AG04449 (cell line): ENCODE measurements at regions not wholly inside any gene's neighbourhood (a gene's known extent, or its start where the extent isn't known, plus 50 kb on each side); places are given as distances from the start of the nearest gene placed in this dataset.

Experiments used
- CTCF ChIA-PET: fragments of 350-600 bp; formaldehyde crosslinking; extraction: SDS; loops from one replicate; lab custom pipeline; 2021; ENCODE audit warnings: antibody characterized with exemption; lab: Yijun Ruan, JAX
- POLR2A ChIA-PET: fragments of 400-600, 350-600 bp; formaldehyde crosslinking; extraction: SDS; loops from one replicate; lab custom pipeline; 2020; ENCODE audit warnings: antibody characterized with exemption, inconsistent platforms; lab: Yijun Ruan, JAX
- DNase-seq: peaks from one replicate; pipeline ENCODE4 v3.0.0-alpha.2; 2010; ENCODE audit warnings: low read depth, low spot score
- H3K4me3 ChIP-seq: 2 replicates; pipeline ENCODE4 v1.5.1; 2011; ENCODE audit warnings: low read depth, mild to moderate bottlenecking, control low read depth, low read length
- TF ChIP-seq, protein P1 (sequence below): IDR thresholded peaks from one replicate; pipeline ENCODE4 v1.5.1; 2011; ENCODE audit warnings: mild to moderate bottlenecking, moderate library complexity, low read length, control low read depth, inconsistent platforms; ENCODE audit not compliant: insufficient read depth; ENCODE audit errors: missing control alignments

DNA sequence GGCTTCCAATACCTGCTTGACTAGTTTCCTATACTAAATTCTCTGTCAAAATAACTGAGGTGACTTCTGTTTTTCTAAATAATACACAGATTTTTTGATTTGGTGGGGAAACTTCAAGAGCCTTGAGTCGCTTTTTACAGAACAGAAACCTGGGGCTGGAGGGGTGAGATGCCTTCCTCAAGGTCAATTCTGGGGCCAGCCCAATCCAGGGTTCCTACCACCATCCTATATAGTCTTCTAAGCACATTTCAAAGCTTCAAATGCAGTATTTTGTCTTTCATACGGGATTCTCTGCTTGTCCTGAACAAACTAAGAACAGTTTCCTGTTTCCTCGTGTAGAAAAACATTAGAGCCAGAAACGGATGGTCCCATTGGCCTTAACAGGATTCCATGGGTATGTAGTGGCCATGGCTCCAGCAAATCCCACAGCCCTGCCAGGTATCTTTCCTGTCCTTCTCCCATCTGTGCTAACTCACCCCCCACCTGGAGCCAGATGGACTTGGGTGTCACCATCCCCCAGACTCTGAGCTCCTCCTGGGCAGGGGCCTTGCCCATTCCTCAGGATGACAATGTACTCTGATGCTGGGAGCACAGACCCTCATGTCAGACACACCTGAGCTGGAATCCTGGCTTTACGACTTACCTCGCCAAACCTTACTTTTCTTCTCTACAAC, 146.9 kb downstream of the KLF13 start:
- ChIA-PET CTCF (interaction anchor here (1.1 to 10.9 kb wide), 7 partner anchors 8 to 274 kb away, joined by 3 to 167 read pairs (median 3); no protein-coding TSS in a partner anchor), POLR2A (interaction anchor here (3.1 kb wide), 1 partner anchor 148 kb away, joined by 10 read pairs; the partner anchor contains the start of gene KLF13)
- TF ChIP-seq, protein P1, sequence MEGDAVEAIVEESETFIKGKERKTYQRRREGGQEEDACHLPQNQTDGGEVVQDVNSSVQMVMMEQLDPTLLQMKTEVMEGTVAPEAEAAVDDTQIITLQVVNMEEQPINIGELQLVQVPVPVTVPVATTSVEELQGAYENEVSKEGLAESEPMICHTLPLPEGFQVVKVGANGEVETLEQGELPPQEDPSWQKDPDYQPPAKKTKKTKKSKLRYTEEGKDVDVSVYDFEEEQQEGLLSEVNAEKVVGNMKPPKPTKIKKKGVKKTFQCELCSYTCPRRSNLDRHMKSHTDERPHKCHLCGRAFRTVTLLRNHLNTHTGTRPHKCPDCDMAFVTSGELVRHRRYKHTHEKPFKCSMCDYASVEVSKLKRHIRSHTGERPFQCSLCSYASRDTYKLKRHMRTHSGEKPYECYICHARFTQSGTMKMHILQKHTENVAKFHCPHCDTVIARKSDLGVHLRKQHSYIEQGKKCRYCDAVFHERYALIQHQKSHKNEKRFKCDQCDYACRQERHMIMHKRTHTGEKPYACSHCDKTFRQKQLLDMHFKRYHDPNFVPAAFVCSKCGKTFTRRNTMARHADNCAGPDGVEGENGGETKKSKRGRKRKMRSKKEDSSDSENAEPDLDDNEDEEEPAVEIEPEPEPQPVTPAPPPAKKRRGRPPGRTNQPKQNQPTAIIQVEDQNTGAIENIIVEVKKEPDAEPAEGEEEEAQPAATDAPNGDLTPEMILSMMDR = no peak
- DNase-seq = no peak
- H3K4me3 ChIP-seq = no peak overlapping the region

DNA sequence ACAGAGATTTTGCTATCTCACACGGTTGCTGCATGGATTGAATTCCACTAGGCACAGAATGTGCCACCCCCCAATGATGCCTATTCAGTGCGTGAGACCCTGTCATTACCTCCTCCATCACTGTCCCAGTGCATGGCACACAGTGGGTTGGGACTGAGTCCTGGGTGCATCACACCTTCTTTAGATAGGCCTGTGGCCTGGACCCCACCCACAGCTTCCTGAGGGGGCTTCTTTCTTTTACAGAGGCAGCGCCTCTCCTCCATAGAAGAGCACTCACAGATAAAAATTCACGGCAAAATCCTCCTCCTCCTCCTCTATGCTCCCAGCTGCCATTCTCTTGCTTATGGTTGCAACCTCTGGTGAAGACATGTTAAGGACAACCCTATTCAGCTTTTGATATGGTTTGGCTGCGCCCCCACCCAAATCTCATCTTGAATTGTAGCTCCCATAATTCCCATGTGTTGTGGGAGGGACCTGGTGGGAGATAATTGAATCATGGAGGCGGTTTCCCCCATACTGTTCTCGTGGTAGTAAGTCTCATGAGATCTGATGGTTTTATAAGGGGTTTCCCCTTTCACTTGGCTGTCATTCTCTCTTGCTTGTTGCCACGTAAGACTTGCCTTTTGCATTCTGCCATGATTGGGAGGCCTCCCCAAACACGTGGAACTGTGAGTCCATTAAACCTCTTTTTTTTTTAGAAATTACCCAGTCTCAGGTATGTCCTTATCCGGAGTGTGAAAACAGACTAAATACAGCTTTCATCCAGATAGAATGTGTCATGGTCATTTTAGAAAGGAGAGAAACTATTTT, 147.6 kb downstream of the KLF13 start:
- TF ChIP-seq, protein P1 = no peak
- ChIA-PET CTCF (interaction anchor here (1.1 to 10.9 kb wide), 6 partner anchors 9 to 268 kb away, joined by 3 to 167 read pairs (median 5); no protein-coding TSS in a partner anchor), POLR2A (interaction anchor here (3.1 kb wide), 1 partner anchor 148 kb away, joined by 10 read pairs; the partner anchor contains the start of gene KLF13)

DNA sequence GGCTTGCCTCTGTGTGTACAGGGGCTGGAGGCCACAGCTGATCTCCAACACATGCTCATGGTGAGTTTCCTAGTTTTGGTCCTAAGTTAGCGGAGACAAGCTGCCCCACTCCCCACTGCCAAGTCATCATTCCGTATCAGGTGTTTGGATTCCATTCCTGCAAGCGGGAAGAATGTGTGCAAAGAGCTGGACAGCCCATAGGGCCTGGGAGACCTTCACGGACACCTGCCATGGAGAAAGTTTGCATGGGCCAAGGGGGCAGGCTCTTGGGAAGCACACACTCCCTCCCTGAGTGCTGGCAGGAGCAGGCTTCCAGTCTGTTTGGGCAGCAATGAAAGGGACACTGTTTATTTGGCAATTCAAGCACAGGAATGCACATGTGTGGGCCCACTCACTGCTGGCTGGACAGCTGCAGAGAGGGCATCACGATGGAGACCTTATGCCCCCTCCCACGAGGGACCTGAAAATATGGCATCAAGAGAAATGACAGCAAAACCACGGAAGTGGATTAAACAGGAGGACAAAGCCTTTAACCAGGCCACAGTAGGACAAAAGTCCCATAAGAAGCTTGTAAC, 149.7 kb downstream of the KLF13 start:
- no peak for DNase-seq
- CTCF ChIA-PET = interaction anchor here (1.1 to 10.9 kb wide), 4 partner anchors 14 to 270 kb away, joined by 3 to 167 read pairs (median 4); no protein-coding TSS in a partner anchor
- POLR2A ChIA-PET = no interaction called here
- TF ChIP-seq, protein P1 = no peak
- no peak overlapping the region for H3K4me3 ChIP-seq

More for the DNA sequence above, 147.6 kb downstream of the KLF13 start:
- DNase-seq = no peak
- H3K4me3 ChIP-seq = no peak overlapping the region

DNA sequence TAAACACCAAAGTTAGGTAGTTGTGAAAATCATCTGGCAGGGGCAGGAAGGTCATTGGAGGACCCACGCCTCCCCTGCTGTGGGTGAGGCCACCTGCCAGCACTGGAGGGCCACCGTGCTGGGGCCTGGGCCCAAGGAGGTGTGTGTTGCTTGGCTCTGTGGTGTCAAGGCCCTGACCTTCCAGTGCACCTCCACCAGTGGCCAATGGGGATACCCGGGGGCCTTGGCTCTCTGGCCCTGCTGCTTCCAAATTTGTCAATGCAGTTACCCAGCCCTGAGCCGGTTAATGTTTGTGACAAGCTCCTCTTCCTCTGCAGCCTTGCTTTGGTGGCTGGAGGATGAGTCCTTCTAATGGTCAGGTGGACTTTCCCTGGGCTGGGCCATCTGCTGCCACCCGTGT, 150.2 kb downstream of the KLF13 start:
- TF ChIP-seq, protein P1 = no peak
- DNase-seq = no peak
- ChIA-PET POLR2A (no interaction called here), CTCF (interaction anchor here (1.1 to 10.9 kb wide), 3 partner anchors 14 to 17 kb away, joined by 3 to 167 read pairs (median 3); no protein-coding TSS in a partner anchor)
- H3K4me3 ChIP-seq = no peak overlapping the region

DNA sequence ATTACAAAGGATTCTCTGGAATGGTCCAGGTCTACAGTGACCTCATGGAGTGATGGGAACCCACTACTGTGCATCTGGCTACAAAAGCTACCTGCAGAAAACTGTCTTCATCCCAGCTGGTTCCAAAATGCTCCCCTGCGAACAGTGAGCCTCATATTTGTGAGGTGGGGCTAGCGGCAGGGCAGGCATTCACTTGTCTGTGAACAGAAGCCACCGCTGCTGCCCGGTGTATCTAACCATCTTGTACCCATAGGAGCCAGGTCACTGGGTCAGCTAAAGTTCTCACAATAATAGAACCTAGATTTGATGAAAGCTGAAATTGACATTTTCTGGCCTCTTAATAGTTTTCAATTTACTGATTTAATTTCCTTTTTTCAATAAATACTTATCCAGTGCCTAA, 150.7 kb downstream of the KLF13 start:
- CTCF ChIA-PET = interaction anchor here (0.9 to 10.9 kb wide), 3 partner anchors 13 to 35 kb away, joined by 3 to 167 read pairs (median 3); no protein-coding TSS in a partner anchor
- POLR2A ChIA-PET = no interaction called here

More for the DNA sequence above, 150.7 kb downstream of the KLF13 start:
- H3K4me3 ChIP-seq = no peak overlapping the region
- TF ChIP-seq, protein P1 = no peak
- DNase-seq = no peak
